DND-41 (cell line): ENCODE measurements at regions not wholly inside any gene's neighbourhood (a gene's known extent, or its start where the extent isn't known, plus 50 kb on each side); places are given as distances from the start of the nearest gene placed in this dataset.

ENCODE experiments used
- EZH2 ChIP-seq: IDR thresholded peaks from 3 replicates; pipeline ENCODE4 v1.6.1; 2012; ENCODE audit warnings: borderline replicate concordance, low read depth, mild to moderate bottlenecking, moderate library complexity, low read length, inconsistent platforms; ENCODE audit not compliant: severe bottlenecking
- TF ChIP-seq, protein P1 (sequence below): IDR thresholded peaks from 2 replicates; pipeline ENCODE4 v1.5.1; 2012; ENCODE audit warnings: borderline replicate concordance, low read length, moderate library complexity, mild to moderate bottlenecking; ENCODE audit not compliant: poor library complexity, severe bottlenecking; ENCODE audit errors: extremely low read depth

DNA sequence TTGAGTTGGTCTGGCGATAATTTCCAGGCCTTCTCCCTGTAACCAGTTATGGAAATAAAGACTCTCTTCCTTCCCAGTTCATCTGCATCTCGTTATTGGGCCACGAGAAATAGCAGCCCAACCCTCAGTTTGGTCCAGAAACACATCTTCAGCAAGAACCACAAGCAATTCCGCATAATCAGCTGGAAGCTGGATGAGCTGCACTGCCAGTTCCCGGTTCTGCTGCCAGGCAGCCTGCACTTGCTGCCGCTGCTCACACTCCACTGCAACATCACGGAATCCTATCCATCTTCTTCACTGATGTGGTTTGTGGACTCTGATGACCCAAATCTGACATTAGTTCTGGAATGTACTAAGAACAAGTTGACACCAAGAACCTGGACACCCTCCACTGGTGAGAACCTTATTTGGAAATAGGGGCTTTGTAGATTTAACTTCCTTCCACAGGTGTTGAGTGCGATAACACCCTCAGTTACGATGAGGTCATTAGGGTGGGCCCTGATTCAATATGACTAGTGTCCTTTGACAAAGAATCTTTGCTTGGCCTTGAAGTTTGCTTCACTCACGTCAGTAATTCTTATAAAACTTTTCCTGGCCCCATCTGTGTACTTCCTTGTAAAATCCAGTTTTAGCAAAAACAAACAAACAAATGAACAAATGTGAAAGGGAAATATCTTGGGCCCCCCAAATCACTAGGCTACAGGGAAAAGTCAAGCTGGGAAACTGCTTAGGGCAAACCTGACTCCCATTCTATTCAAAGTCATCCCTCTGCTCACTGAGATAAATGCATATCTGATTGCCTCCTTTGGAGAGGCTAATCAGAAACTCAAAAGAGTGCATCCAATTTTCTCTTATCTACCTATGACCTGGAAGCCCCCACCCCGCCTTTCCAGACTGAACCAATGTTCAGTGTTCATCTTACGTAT, 221.9 kb upstream of the PROK2 start:
- TF ChIP-seq, protein P1, sequence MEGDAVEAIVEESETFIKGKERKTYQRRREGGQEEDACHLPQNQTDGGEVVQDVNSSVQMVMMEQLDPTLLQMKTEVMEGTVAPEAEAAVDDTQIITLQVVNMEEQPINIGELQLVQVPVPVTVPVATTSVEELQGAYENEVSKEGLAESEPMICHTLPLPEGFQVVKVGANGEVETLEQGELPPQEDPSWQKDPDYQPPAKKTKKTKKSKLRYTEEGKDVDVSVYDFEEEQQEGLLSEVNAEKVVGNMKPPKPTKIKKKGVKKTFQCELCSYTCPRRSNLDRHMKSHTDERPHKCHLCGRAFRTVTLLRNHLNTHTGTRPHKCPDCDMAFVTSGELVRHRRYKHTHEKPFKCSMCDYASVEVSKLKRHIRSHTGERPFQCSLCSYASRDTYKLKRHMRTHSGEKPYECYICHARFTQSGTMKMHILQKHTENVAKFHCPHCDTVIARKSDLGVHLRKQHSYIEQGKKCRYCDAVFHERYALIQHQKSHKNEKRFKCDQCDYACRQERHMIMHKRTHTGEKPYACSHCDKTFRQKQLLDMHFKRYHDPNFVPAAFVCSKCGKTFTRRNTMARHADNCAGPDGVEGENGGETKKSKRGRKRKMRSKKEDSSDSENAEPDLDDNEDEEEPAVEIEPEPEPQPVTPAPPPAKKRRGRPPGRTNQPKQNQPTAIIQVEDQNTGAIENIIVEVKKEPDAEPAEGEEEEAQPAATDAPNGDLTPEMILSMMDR, result no peak
- TF ChIP-seq EZH2, result no peak
